Breast epithelium (tissue), 3 donors: ENCODE measurements at regions not wholly inside any gene's neighbourhood (a gene's known extent, or its start where the extent isn't known, plus 50 kb on each side); places are given as distances from the start of the nearest gene placed in this dataset.

Experiments
- CTCF ChIP-seq, 3 donors: fragments of 450-650 bp; IDR thresholded peaks; one replicate each; pipeline ENCODE4 v1.5.1; 2016 to 2017; ENCODE audit warnings: antibody characterized with exemption in 3 of 3, mild to moderate bottlenecking in 3 of 3, moderate library complexity in 3 of 3
- POLR2A ChIP-seq: fragments of 450-650 bp; IDR thresholded peaks from one replicate; pipeline ENCODE4 v1.6.1; 2016; ENCODE audit warnings: antibody characterized with exemption, mild to moderate bottlenecking, moderate library complexity
- POLR2AphosphoS5 ChIP-seq, 3 donors: sonication (generic); formaldehyde crosslinking; IDR thresholded peaks; one replicate each; pipeline ENCODE4 v1.6.1; 2017; ENCODE audit warnings: antibody characterized with exemption in 3 of 3

GRCh38 chr11:71091506-71092265, 160.7 kb downstream of the SHANK2 start:
- no peak for TF ChIP-seq POLR2A
- no peak for TF ChIP-seq POLR2AphosphoS5 (IDR thresholded peaks at IDR 0.05)
- no peak for TF ChIP-seq CTCF (IDR thresholded peaks at IDR 0.05)
